Lung (tissue), 11 donors: ENCODE measurements at regions not wholly inside any gene's neighbourhood (a gene's known extent, or its start where the extent isn't known, plus 50 kb on each side); places are given as distances from the start of the nearest gene placed in this dataset.

Source experiments
- ATAC-seq: fragments of 200-7000 bp; cut with Tn5 transposase; one replicate; pipeline ENCODE4 v1.9.1; 2020; ENCODE audit warnings: moderate number of reproducible peaks; ENCODE audit not compliant: insufficient read depth, low FRiP score
- DNase-seq, 3 donors: peaks; one replicate each; pipeline ENCODE4 v3.0.0-alpha.2; 2013 to 2017
- H3K27ac ChIP-seq, 2 donors: one replicate each; pipeline ENCODE4 v1.5.1; 2013; ENCODE audit warnings: mild to moderate bottlenecking in 2 of 2, moderate library complexity in 2 of 2, control low read depth in 1 of 2, inconsistent platforms in 1 of 2, low read depth in 1 of 2, low read length in 1 of 2
- H3K27me3 ChIP-seq, 3 donors: one replicate each; pipeline ENCODE4 v1.5.1; 2013; ENCODE audit warnings: low read length in 2 of 3; ENCODE audit not compliant: control insufficient read depth in 3 of 3, insufficient read depth in 3 of 3
- H3K36me3 ChIP-seq, 4 donors: one replicate each; pipeline ENCODE4 v1.5.1; 2013; ENCODE audit warnings: low read length in 4 of 4, mild to moderate bottlenecking in 1 of 4, moderate library complexity in 1 of 4; ENCODE audit not compliant: control insufficient read depth in 4 of 4, insufficient read depth in 4 of 4
- H3K4me1 ChIP-seq, 5 donors: one replicate each; pipeline ENCODE4 v1.5.1; 2013; ENCODE audit warnings: low read length in 5 of 5, mild to moderate bottlenecking in 2 of 5, moderate library complexity in 1 of 5; ENCODE audit not compliant: control insufficient read depth in 5 of 5, insufficient read depth in 5 of 5
- H3K4me3 ChIP-seq: one replicate; pipeline ENCODE4 v1.5.1; 2013; ENCODE audit warnings: mild to moderate bottlenecking, control low read depth, moderate library complexity
- H3K9ac ChIP-seq, 2 donors: one replicate each; pipeline ENCODE4 v1.5.1; 2013; ENCODE audit warnings: low read length in 2 of 2, control low read depth in 1 of 2; ENCODE audit not compliant: insufficient read depth in 1 of 2
- H3K9me3 ChIP-seq, 4 donors: one replicate each; pipeline ENCODE4 v1.5.1; 2013; ENCODE audit warnings: low read length in 3 of 4, mild to moderate bottlenecking in 1 of 4, moderate library complexity in 1 of 4; ENCODE audit not compliant: control insufficient read depth in 4 of 4, insufficient read depth in 3 of 4
- CTCF ChIP-seq: IDR thresholded peaks from 2 replicates; pipeline ENCODE4 v1.5.1; 2012; ENCODE audit warnings: mild to moderate bottlenecking; ENCODE audit errors: control extremely low read depth, extremely low read depth
- WGBS, 2 donors: extraction: QIAGEN DNeasy Blood & Tissue Kit; methylation state at CpG; one replicate each; pipeline ENCODE4 v1.1.7; 2013; 5-methylcytosine and 5-hydroxymethylcytosine counted together
- donor health status: control.
- donor health status: control.
- donor health status: Bipolar disorder and iron deficiency.
- donor health status: healthy.
- donor health status: DM: yes; HTN: yes; CAD: no.

DNA sequence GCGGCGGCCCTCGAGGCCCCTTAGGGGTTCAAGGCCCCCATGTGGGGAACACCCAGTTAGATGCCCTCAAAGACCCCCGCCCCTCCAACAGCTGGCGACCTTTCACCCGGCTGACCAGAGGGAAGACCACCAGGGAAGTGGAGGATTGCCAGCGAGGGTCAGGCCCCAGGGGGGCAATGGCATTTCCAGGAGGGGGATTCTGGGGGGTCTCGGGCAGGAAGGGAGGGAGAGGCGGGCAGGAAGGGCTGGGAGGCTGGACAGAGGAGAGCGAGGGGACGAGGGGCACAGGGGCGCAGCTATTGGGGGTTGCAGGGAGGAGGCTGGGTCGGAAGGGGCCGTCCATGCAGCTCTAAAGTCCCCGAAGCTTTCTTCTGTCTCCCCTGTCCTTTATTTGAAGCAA is 139.5 kb downstream of the C16orf95 start:
- Histone ChIP-seq H3K27me3 (no peaks in the 10 kb centered on the region), H3K4me3 (no peak overlapping the region), H3K4me1 (peaks cover 0 to 35% (median 10%) of the 10 kb centered on the region in 5 donors), H3K9ac (peak overlapping the region in 1 of 2 donors; percentile 53), H3K27ac (no peak overlapping the region), H3K9me3 (no peaks in the 10 kb centered on the region), H3K36me3 (no peaks in the 10 kb centered on the region)
- DNase-seq (peak in 1 of 3 donors; percentile 33), ATAC-seq (no peak)
- 75% methylated on average over 14 to 15 of the region's 15 CpGs for WGBS, 2 donors
- no peak for TF ChIP-seq CTCF

DNA sequence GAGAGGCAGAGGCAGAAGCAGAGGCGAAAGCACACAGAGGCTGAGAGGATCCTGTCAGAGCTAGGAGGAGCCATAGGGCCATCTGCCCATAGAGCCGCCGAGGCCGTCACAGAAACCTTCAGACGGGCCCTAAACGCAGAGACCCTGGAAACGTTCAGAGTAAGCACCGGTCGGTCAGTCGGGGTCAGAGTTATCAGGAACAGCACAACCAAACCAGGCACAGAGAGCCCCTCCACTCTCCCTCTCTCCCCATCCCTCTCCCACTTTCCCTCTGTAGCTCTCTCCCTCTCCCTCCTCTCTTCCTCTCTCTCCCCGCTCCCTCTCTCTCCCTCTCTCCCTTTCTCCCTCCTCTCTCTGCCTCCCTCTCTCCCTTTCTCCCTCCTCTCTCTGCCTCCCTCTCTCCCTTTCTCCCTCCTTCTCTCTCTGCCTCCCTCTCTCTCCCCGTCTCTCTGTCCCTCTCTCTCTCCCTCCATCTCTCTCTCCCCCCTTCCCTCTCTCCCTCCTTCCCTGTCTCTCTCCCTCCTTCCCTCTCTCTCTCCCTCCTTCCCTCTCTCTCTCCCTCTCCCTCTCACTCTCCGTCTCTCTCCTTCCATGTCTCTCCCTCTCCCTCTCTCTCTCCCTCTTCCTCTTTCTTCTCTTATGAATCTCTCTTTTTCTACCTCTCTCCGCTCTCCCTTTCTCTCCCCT is 138.9 kb downstream of the C16orf95 start:
- 36 to 37% methylated on average over 14 of the region's 14 CpGs for WGBS, 2 donors
- H3K27me3 ChIP-seq: no peaks in the 10 kb centered on the region
- peak overlapping the region in 1 of 2 donors; percentile 53 for H3K9ac ChIP-seq
- TF ChIP-seq CTCF: no peak
- no peak overlapping the region for H3K4me3 ChIP-seq
- H3K27ac ChIP-seq: no peak overlapping the region
- no peaks in the 10 kb centered on the region for H3K9me3 ChIP-seq
- DNase-seq (peak; percentile 38 to 65 (median 63)), ATAC-seq (no peak)
- peaks cover 0 to 35% (median 10%) of the 10 kb centered on the region in 5 donors for H3K4me1 ChIP-seq
- no peaks in the 10 kb centered on the region for H3K36me3 ChIP-seq

- ATAC-seq (no peak), DNase-seq (peak; percentile 45 to 73 (median 57))
- 3 to 9% methylated on average over 9 of the region's 9 CpGs for WGBS, 2 donors
- TF ChIP-seq CTCF: no peak
- H3K9ac ChIP-seq: no peak overlapping the region
- no peak overlapping the region for H3K27ac ChIP-seq
- peaks cover 0 to 35% (median 10%) of the 10 kb centered on the region in 5 donors for H3K4me1 ChIP-seq
- no peaks in the 10 kb centered on the region for H3K9me3 ChIP-seq
- H3K36me3 ChIP-seq: no peaks in the 10 kb centered on the region
- no peaks in the 10 kb centered on the region for H3K27me3 ChIP-seq
- no peak overlapping the region for H3K4me3 ChIP-seq
Observed at GRCh38 chr16:87178977-87179376, 138.2 kb downstream of the C16orf95 start.

DNA sequence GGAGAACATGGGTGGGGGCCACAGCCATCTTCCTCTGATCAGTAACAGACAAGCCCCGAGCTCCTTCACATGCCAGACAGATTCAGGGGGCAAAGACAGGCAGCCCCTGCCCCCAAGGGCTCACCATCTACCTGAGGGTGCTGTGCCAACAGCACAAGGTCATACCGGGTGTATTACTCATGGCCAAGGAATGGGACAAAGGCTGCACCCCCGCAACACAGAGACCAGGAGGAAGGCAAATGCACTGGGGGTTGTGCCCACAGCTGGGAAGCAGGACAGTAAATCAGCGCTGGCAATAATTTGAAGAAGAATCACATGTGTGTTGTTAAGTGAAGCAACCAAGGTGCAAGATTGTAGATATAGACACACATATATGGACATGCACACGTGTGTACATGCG is 137.1 kb downstream of the C16orf95 start:
- Histone ChIP-seq H3K4me1 (peaks cover 0 to 35% (median 10%) of the 10 kb centered on the region in 5 donors), H3K9me3 (no peaks in the 10 kb centered on the region), H3K9ac (no peak overlapping the region), H3K27ac (no peak overlapping the region), H3K4me3 (no peak overlapping the region), H3K36me3 (no peaks in the 10 kb centered on the region), H3K27me3 (no peaks in the 10 kb centered on the region)
- TF ChIP-seq CTCF: no peak
- DNase-seq (no peak), ATAC-seq (no peak)
- 86 to 93% methylated on average over 6 of the region's 6 CpGs for WGBS, 2 donors
